A549 (cell line): ENCODE measurements at regions not wholly inside any gene's neighbourhood (a gene's known extent, or its start where the extent isn't known, plus 50 kb on each side); places are given as distances from the start of the nearest gene placed in this dataset.

Experiments
- BHLHE40 ChIP-seq: IDR thresholded peaks from 2 replicates; pipeline ENCODE4 v1.6.1; 2012; ENCODE audit warnings: low read depth, low read length, inconsistent platforms
- CTCF ChIP-seq: fragments of >200 bp; sonication (Bioruptor Twin); formaldehyde crosslinking; IDR thresholded peaks from 3 replicates; pipeline ENCODE4 v1.5.1; 2016

DNA sequence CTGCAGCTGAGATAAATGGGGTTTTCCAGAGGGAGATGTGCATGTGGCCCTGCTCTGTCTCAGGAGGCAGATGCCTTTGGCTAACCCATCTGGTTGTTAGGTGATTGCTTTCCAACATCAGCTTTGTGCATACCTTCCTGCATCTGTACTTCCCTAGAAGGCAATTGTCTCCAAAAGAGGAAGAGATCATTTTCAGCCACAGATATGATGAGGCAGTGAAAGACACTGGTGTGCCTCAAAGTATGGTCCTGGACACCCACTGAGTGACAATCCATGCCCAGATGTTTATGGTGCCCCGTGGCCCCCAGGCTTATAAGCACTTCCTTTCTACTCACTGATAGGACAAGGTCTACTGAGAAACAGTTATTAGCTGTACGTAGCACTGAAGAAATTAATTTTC is 117.5 kb upstream of the NR2F2 start:
- TF ChIP-seq CTCF (no peak), BHLHE40 (no peak)
